G401 (cell line): ENCODE measurements at regions not wholly inside any gene's neighbourhood (a gene's known extent, or its start where the extent isn't known, plus 50 kb on each side); places are given as distances from the start of the nearest gene placed in this dataset.

Experiments used
- DNase-seq: peaks from one replicate; pipeline ENCODE4 v3.0.0-alpha.2; 2015; ENCODE audit warnings: low spot score
- in situ Hi-C: cut with HindIII; loops from 2 replicates; pipeline ENCODE4 v1.10.0; 2016; ENCODE audit warnings: low sequenced_read_pairs, mixed read lengths

DNA sequence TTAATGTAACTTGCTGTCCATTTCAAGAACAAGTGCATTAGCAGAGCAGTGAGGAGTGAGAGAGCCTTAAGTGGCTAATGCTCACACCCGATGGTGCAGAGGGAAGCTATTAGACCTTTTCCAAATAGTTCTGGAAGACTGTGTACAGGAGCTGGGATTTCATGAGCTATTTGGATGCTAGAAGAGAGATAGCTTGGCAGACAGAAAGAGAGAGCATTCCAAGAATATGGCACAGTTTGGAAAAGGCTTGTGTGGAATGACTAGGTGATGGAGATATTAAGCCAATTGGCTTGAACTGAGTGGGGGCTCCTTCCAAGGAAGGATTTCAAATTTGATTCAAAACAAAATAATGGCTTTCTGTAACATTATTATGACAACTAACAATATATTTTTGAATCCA is 1097.2 kb upstream of the TENM3 start:
- in situ Hi-C loops = no loop called here
- DNase-seq = peak; percentile 92

DNA sequence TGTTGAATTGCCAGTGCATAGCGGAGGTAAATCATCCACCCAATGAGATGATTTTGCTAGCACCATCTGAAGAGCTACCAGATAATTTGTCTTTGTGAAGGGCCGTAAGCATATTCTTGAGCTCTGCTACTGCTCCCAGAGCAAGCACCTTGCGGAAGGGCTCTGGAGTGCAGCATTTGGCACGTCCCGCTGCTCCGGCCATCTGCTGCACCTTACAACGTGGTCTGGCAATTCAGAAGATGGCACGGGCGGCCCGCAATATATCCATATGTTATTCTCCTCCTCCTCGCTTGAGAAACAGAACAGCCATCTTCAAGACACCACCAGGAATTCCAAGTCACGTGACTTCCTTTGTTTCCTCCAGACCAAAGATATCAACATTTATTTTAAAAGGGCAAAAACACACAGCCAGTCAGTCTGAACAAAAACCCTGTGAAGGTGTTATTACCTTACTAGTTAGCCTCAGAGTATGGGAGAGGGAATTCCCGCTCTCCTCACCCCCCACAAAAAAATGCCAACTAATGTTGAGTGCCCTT is 1095.7 kb upstream of the TENM3 start:
- in situ Hi-C loops = no loop called here
- DNase-seq = peak; percentile 90

DNA sequence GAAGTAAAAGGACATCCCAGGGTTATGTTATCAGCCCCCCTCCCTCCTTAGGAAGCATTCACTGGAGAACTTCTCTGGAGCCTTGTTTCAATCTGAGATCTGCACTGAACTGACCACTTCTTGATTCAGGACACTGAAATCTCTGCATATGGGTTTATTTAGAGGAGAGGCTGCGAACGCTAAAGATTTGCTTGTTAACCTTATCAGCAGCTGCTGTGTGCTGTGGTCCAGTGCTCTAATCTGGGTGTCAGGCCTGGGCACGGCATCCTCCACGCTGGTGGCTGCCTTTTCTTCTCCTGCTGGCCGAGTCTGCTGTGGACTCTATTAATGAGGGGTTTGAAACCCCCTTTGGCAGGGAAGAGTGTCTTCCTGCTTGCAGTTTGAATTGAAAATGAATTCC is 1094.7 kb upstream of the TENM3 start:
- peak; percentile 5 for DNase-seq
- in situ Hi-C loops = no loop called here

DNA sequence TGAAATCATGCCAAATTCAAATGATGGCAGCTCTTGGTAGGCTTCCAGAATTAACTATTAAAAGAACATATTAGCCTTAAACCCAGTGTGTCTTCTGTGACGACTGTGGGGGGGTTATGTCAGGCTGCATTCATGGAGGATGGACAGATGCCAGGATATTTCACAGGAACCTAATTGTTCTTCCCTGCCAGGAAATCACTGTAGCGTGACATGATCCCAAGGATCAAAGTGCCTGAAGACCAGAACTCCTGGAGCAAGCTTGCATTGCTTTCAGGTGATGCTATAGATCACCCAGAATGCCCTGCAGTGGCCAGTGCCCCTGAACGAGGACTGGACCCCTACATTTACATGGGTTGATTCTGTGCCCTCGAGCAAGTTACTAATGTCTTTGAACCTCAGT is 1093.0 kb upstream of the TENM3 start:
- peak; percentile 8 for DNase-seq
- in situ Hi-C loops = no loop called here

DNA sequence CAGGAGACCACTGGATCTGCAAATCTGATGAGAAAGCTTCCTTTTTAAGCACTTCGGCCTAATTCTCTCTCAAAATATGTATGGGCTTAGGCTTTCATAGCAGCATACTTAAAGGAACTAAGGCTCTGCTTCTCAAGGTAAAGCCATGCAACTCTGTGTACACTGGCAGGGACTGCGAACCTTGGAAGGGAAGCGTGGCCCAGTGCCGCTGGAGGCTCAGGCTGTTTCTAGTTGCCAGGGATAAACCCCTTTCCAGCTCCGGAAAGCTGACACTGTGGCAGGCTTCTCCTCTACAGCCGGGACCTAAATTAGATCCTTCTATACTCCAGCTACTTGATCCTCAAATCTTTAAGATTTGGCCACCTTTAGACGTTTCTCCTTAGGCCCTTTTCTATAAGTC is 1091.3 kb upstream of the TENM3 start:
- DNase-seq = no peak
- in situ Hi-C loops = no loop called here

DNA sequence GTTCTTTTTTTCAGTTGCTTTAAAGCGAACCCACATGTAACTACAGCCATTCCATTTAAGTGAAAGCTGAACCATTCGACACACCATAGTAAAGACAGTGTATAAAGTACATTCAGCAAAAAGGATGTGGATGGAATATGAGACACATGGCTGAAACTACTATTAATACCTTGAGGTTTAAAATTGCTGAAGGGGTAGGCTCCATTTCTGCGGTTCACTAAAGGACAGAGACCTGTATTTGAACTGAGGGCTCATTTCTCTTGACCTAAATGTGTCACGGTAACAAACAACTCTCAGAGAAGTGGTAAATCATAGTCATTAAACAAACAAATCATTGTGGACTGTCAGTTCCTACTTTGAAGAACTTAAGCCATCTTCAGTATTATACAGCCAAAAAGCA is 1085.6 kb upstream of the TENM3 start:
- in situ Hi-C loops = no loop called here
- DNase-seq = no peak

DNA sequence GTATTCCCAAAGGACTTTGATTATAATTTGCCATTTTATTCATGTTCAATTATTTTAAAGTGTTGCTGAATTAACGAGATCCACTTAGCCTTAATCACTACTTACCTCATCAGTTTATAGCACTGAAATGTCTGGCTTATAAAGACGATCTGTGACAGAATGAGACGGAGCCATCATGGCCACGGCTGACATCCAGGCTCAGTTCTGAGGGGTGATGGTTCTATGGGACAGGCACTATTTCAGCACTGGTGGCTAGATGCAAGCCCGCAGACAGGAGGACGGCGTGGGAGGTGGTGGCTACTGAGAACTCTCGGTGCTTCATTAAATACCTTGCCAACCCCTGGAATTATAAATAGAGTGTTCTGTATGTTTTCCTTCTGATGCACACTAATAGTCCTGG is 1084.2 kb upstream of the TENM3 start:
- DNase-seq = no peak
- in situ Hi-C loops = no loop called here

DNA sequence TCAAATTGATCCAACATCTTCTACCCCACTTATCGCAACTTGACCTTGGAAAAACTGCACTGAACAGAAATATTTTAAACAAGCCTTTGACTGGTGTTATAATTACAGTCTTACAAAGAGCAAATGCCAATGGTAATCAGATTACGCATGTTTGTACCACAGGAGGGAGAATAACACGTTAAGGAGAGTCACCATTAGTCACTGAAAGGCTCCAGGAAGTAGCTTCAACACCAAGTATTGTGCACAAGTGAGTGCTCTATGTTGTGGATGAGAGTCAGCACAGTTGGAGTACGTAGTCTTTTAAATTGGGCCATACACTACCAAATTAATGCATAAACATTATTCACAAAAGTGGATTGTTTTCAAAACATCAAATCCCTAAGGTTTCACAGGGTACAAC is 1081.5 kb upstream of the TENM3 start:
- in situ Hi-C loops = no loop called here
- DNase-seq = no peak

DNA sequence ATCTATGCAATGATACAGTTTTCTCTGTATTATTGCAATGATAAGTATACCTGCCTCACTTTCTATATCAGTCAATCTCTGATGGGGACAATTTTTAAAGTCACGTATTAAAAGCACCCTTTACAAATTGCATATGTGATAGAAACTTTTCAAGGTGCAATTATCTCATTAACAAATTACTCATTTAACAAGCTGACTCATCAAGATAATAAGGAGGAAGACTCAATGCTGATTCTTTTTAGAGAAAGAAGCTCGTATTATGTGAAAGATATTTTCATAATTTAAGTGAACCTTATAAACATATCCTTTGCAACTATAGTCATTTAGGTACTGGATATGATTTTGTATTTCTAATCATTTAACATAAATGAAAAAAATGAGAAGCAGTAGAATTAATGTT is 1080.9 kb upstream of the TENM3 start:
- in situ Hi-C loops = no loop called here
- no peak for DNase-seq

DNA sequence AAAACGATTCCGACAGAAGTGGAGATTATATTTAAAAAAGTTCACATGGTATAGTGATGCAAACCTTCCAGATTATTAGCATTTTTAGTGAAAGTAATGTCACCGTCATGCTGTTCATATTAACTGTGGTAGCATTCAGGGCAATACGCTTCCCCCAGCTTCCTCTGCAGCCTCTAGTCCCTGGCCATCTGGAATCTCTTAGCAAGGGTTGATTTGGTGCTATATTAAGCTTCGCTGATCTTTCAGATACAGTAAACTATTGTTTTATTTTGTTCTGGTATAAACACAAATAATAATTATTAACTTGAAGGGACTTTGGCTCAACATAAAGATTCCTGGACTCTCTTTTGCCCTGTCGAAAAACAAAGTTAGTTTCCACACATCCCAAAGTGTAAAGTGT is 1080.5 kb upstream of the TENM3 start:
- in situ Hi-C loops = no loop called here

DNA sequence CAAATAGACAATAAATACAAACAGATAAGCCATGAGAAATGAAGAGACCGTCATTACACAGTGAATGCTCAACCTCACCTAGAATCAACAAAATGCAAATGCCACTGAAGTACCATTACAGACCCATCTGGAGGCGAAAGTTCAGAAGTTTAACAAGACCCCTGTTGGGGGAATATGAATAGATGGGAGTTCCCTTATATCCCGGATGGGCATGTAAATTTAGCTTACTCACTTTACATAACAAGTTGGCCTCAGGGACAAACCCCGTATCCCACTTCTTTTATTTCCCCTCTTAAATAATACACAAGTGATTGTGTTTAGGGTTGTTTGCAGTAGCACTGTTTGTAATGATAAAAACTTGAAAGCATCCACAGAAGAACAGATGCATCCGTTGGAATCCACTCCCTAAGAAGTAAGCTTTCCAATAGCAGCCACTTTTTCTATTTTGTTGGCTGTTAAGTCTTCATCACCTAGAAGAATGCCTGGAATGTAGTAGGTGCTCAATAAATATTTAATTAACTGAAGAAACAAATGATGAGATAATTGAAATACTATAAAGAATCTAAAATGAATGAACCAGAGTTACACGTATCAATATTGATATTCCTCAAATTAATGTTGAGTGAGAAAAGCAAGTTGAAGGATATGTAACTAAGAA is 1076.3 kb upstream of the TENM3 start:
- in situ Hi-C loops = no loop called here

More for the DNA sequence above, 1080.5 kb upstream of the TENM3 start:
- DNase-seq = no peak

DNA sequence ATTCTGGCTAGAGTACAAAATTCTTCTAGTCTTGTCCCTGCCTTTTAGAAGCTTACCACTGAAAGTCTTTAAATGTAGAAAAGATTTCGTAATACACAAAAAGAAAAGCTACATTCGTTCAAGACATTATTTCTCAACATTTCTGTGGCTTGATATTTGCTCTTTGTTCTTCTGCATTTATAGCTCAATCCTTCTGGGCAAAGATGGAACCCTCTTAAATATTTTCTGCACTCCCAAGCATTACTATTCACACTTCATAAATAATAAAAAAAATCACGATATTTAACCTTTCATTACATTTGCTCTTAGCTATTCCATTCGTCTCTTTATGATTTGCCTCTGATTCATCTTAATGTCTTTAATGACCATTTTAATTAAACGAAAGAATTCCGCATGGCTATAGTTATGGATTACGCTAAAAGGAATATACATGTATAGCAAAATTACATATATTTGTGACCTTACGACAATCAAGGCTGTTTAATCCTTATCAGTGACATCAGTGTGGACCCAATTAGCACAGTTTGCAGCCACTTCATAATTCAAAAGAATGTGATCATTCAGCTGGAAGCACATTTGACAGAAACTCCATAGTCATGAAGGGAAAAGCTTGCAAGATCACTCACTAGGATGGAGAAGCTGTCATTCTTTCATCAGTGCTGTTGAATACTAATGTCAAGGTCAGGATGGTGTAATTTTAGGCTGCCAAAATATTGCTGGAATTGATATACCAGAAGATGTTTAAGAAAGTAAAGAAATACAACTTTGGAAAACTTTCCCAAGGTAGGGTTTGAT is 1075.0 kb upstream of the TENM3 start:
- in situ Hi-C loops = no loop called here

More for the DNA sequence above, 1076.3 kb upstream of the TENM3 start:
- no peak for DNase-seq

DNA sequence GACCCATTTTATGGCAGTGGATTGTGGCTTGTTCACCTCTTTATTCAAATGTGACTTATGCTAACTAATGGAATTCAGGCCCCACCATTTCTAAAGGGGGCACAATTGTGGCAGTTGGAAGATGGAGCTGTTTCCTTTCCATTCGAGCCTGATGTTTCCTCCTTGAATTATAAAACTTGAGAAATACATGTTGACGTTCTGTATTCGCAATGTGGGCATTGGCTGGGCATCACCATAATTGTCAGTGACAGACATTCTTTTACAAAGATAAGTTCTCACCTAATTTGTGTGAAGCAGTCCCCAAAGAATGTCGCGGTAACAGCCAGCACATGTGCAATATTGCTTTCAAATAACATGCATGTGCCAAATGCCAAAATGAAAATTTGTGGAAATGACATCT is 1070.2 kb upstream of the TENM3 start:
- no peak for DNase-seq
- in situ Hi-C loops = no loop called here

More for the DNA sequence above, 1075.0 kb upstream of the TENM3 start:
- DNase-seq = no peak

DNA sequence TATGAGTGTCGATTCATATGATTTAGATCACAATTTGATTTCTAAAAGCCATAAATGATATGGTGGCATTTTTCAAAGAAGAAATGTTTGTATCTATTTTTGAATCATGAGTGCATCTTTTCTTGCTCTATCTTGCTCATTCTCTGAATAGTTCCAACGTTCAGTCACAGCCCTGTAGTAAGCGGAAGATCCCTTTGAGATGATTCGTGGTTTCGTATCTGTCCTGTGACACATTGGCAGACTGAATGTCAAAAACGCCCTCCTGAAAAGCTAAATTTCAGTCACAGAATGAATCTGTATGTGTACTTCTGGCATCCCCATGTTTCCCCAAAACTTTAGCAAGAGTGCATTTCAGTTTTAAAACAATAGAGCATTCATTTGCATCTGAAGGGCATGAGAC is 1066.9 kb upstream of the TENM3 start:
- in situ Hi-C loops = no loop called here

DNA sequence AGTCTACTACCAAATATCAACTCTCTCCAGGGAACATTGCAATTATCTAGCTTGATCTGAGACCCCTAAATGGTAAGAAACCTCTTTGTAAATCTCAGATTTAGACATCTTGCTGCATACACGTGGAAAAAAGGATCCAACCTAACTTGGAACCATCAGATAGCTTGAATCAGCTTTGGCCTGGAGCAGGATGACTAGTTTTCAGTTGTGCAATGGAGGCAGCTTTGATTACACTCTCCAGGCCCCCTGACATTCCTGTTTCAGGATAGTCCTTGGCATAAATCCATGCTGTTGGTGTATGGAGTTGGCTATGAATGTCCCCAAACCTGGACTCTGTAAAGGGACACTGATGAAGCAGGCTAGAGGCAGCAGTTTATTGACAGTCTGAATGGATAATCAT is 1061.9 kb upstream of the TENM3 start:
- DNase-seq = no peak
- in situ Hi-C loops = no loop called here

More for the DNA sequence above, 1066.9 kb upstream of the TENM3 start:
- no peak for DNase-seq

DNA sequence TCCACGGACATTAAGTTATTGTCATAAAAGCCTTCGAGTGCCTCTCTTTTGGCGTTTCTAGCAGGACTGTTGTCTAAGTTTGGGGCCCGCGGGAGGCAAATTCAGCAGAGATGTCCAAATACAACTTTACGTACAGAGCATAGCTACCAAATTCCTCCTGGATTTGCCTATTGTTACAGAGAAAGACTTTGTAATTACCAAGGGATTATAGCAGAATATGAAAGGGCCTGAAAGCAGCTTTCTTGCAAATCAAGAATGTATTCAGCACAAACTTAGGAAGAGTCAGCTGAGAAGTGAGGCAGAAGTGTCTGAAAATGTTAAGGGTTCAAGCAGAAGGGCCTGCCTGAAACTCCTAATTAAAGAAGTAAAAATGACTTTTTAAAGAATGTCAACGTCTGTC is 1053.5 kb upstream of the TENM3 start:
- in situ Hi-C loops = no loop called here
- no peak for DNase-seq

DNA sequence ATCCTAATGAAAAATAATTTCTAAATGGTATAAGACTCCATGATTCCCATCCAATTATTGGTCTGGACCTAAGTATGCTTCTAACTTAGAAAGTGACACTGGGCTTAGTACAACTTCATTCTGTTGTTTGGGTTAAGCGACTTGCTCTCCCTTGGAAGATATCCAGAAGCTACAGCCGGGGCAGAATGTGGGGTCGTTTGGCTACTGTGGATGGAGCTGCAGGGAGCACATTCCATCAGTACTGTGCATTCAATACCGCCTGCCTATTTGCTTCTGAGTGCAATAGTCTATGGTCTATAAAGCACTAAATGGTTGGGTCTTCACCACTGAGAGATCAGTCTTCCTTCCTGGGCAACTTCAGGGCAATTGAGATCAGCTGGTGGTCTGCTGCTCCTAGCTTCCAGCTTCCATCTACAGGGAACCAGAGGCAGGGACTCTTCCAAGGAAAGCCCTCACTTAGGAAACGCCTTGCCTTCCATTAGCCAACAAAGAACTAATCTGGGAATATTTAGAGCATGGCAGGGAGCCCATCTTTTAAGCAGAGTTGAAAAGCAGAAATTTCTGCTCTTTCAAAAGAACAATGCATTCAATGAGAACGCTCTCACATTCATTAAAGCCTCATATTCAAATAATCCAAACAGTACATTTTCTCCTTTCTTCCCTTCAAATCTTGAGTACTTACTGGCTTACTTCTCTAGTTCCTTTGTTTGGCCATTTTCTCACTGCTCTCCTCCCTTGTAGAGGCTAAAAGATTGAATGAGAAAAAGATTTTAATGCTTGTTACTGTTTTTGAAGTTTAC is 1049.9 kb upstream of the TENM3 start:
- no peak for DNase-seq
- in situ Hi-C loops = no loop called here

DNA sequence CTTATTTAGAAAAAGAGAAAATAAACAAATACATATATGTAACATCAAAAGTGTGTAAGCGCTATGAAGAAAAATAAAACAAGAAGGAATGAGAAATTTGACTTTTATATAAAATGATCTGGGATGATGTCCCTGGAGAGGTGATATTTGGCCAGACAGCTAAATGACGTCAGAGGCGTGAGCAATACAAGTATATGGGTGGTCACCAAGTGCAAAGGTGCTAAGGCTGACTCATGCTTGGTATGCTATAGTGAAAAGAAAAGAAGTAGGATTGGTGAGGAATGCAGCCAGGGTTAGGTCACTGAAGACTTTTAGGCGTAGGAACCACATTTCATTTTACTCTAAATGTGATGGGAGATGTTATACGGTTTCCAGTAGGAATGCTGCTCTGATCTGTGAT is 1049.1 kb upstream of the TENM3 start:
- no peak for DNase-seq
- in situ Hi-C loops = no loop called here

DNA sequence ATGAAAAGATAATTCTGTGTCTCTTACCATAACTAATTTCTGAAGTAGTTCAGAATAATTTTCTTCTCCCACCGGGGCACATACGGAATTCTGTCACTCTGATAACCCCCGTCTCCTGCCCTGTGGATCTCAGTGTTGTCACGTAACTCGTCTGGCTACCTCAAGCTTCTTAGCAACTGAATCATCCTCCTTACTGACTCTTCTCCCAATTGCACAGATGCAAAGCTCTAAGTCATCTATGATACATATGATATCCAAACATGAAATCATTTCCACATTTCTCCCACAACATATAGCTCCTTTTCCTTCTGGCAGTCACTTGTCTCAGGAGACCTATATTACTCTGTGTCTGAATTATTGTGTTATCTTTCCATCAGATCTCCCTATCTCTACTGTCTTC is 1043.1 kb upstream of the TENM3 start:
- DNase-seq = no peak
- in situ Hi-C loops = no loop called here

DNA sequence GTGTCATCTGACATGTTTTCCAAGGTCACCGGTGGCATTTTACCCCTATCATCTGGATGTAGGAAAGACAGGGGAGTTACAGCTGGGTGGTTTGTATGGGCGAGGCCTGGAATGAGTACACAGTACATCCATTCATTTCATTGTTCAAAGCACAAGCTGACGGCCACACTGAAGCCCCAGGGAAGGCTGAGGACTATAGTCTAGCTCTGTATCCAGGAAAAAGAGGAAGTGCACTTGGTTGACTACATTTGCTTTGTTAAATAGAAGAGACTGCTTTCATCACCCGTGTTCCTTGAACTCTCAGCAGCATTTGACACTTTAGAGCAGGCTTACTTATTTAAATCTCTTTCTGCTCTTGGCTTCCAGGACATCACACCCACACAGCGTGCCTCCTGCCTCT is 1041.0 kb upstream of the TENM3 start:
- in situ Hi-C loops = no loop called here
- DNase-seq = no peak
